Keratinocyte (primary cell): ENCODE measurements at regions not wholly inside any gene's neighbourhood (a gene's known extent, or its start where the extent isn't known, plus 50 kb on each side); places are given as distances from the start of the nearest gene placed in this dataset.

Experiments used
- DNase-seq: peaks from one replicate; pipeline ENCODE4 v3.0.0-alpha.2; 2011; ENCODE audit warnings: low read depth, missing footprints, low spot score
- FAIRE-seq: peaks from 2 replicates; lab custom pipeline; 2011; peaks lifted over from hg19 to GRCh38; lab: Jason Lieb, UNC
- H2AFZ ChIP-seq: 2 replicates; pipeline ENCODE4 v1.6.0; 2012; ENCODE audit warnings: low read length, control low read depth, inconsistent platforms; ENCODE audit not compliant: control insufficient read depth
- H3K27ac ChIP-seq: 2 replicates; pipeline ENCODE4 v1.5.1; 2011; ENCODE audit warnings: low read length; ENCODE audit not compliant: control insufficient read depth, insufficient read depth
- H3K27me3 ChIP-seq: 3 replicates; pipeline ENCODE4 v1.6.0; 2011; ENCODE audit warnings: low read length; ENCODE audit not compliant: control insufficient read depth, insufficient read depth; ENCODE audit errors: extremely low read depth
- H3K36me3 ChIP-seq, 2 experiments: 2 replicates in 1 of 2; 3 replicates in 1 of 2; pipeline ENCODE4 v1.5.1; 2011; ENCODE audit warnings: low read length in 2 of 2, mild to moderate bottlenecking in 1 of 2; ENCODE audit not compliant: control insufficient read depth in 2 of 2, insufficient read depth in 2 of 2; ENCODE audit errors: extremely low read depth in 1 of 2
- H3K4me1 ChIP-seq: 3 replicates; pipeline ENCODE4 v1.5.1; 2011; ENCODE audit warnings: low read length; ENCODE audit not compliant: control insufficient read depth, insufficient read depth; ENCODE audit errors: extremely low read depth
- H3K4me2 ChIP-seq: 3 replicates; pipeline ENCODE4 v1.6.0; 2011; ENCODE audit warnings: low read depth, low read length; ENCODE audit not compliant: control insufficient read depth, insufficient read depth; ENCODE audit errors: extremely low read depth
- H3K4me3 ChIP-seq, 3 experiments: fragments of 200-600 bp in 1 of 3; sonication (generic) in 1 of 3; 2 replicates in 2 of 3; 3 replicates in 1 of 3; pipeline ENCODE4 v1.5.1; 2011 to 2016; ENCODE audit warnings: low read length in 3 of 3, mild to moderate bottlenecking in 3 of 3, control low read depth in 2 of 3, inconsistent platforms in 1 of 3, low read depth in 1 of 3, mixed read lengths in 1 of 3, mixed run types in 1 of 3, moderate library complexity in 1 of 3; ENCODE audit not compliant: control insufficient read depth in 2 of 3, insufficient read depth in 2 of 3; ENCODE audit errors: extremely low read depth in 1 of 3
- H3K79me2 ChIP-seq: 2 replicates; pipeline ENCODE4 v1.6.0; 2012; ENCODE audit warnings: low read length; ENCODE audit not compliant: control insufficient read depth, insufficient read depth
- H3K9ac ChIP-seq: 3 replicates; pipeline ENCODE4 v1.6.0; 2011; ENCODE audit warnings: low read length; ENCODE audit not compliant: control insufficient read depth, insufficient read depth; ENCODE audit errors: extremely low read depth
- H3K9me1 ChIP-seq: 3 replicates; pipeline ENCODE4 v1.6.0; 2011; ENCODE audit warnings: low read length; ENCODE audit not compliant: control insufficient read depth, insufficient read depth; ENCODE audit errors: extremely low read depth
- H3K9me3 ChIP-seq: 2 replicates; pipeline ENCODE4 v1.5.1; 2012; ENCODE audit warnings: low read depth, low read length; ENCODE audit not compliant: control insufficient read depth
- H4K20me1 ChIP-seq: 3 replicates; pipeline ENCODE4 v1.6.0; 2011; ENCODE audit warnings: low read length; ENCODE audit not compliant: control insufficient read depth, insufficient read depth; ENCODE audit errors: extremely low read depth
- CTCF ChIP-seq, 3 experiments: IDR thresholded peaks in 1 of 3; conservative IDR thresholded peaks in 1 of 3; optimal IDR thresholded peaks in 1 of 3; 2 replicates in 2 of 3; 3 replicates in 1 of 3; pipeline versions ENCODE3 to v1.5.1; 2011; ENCODE audit warnings: low read length in 3 of 3, mild to moderate bottlenecking in 3 of 3, moderate library complexity in 2 of 3, control low read depth in 1 of 3, inconsistent platforms in 1 of 3; ENCODE audit not compliant: insufficient read depth in 2 of 3; ENCODE audit errors: extremely low read depth in 1 of 3
- EZH2 ChIP-seq: IDR thresholded peaks from one replicate; pipeline ENCODE4 v1.6.1; 2012; ENCODE audit warnings: inconsistent platforms, mild to moderate bottlenecking, low read length, moderate library complexity
- dilution Hi-C: fragments of 300-500 bp; cut with MboI; formaldehyde crosslinking; loops from one replicate; pipeline ENCODE4 v1.7.0; 2020; ENCODE audit warnings: low sequenced_read_pairs; ENCODE audit not compliant: extremely low pct_ligation_motif_present
- small RNA-seq, 3 experiments: library from RNA; depleted of rRNA; stranded (forward); fragments of <200 nt; gene quantifications; one replicate each; pipeline ENCODE3, GENCODE V24; 2012; ENCODE audit warnings: low read depth in 3 of 3, low replicate concordance in 1 of 3; ENCODE audit not compliant: insufficient read length in 3 of 3

- Histone ChIP-seq H3K9me3 (no peaks in the 10 kb centered on the region), H2AFZ (no peak overlapping the region), H3K27ac (no peak overlapping the region), H3K9me1 (no peaks in the 10 kb centered on the region), H3K4me2 (no peak overlapping the region), H3K36me3 (no peaks in the 10 kb centered on the region), H3K4me3 (no peak overlapping the region), H3K27me3 (no peaks in the 10 kb centered on the region), H3K79me2 (no peaks in the 10 kb centered on the region), H3K4me1 (no peaks in the 10 kb centered on the region), H3K9ac (no peak overlapping the region), H4K20me1 (no peaks in the 10 kb centered on the region)
- dilution Hi-C loops = no loop called here
- DNase-seq (no peak), FAIRE-seq (no peak)
- TF ChIP-seq CTCF (optimal IDR thresholded peaks at IDR 0.05 in 1 of 3, IDR thresholded peaks at IDR 0.05 in 1 of 3, conservative IDR thresholded peaks at IDR 0.05 in 1 of 3; ENCODE audit: extremely low read depth in 1 of 3, insufficient read depth in 2 of 3, low read length in 3 of 3) (no peak), EZH2 (no peak)
Measured at GRCh38 chr21:35099310-35099709, 50.2 kb upstream of the RUNX1 start.

Small RNAs in the stretch of these regions (small RNA-seq; reads per million reads assigned to genes)
- gene EZH2P1 (0 reads per million in 3 experiments), gene MIR802 (0 reads per million in 3 experiments)
